ENCODE measurements at regions not wholly inside any gene's neighbourhood (a gene's known extent, or its start where the extent isn't known, plus 50 kb on each side); places are given as distances from the start of the nearest gene placed in this dataset.

DNA sequence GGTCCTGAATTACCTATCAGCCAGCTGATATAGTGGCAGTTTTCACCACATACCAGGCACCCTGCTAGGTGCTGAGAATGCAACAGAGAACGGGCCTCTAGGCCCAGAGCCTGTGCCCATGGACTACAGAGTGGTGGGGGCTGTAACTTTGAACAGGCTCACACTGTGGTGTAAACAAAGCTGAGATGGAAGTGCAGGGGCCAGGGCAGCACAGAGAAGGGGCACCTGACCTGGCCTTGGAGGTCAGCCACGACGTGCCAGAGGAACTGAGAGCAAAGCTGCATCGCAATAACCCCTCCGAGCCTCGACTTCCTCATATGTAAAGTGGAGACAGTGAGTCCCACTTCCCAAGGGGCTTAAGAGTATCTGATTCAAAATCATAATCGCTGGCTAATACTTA, 105.8 kb downstream of the MAFB start:
- Histone ChIP-seq H4K91ac (ENCODE audit: low read depth, low read length, poor library complexity) (no peak overlapping the region), H4K8ac (ENCODE audit: low read depth, low read length) (no peak overlapping the region), H3K4ac (ENCODE audit: low read length) (no peak overlapping the region), H2AK5ac (ENCODE audit: low read depth, low read length) (no peak overlapping the region), H3K9ac (ENCODE audit: low read depth, low read length, poor library complexity) (no peak overlapping the region), H3K36me3 (replicated peaks in 1 of 2; ENCODE audit: control insufficient read depth in 2 of 2, insufficient read depth in 2 of 2, low read length in 2 of 2) (no peaks in the 10 kb centered on the region), H3K14ac (ENCODE audit: low read length) (no peak overlapping the region), H2BK15ac (ENCODE audit: low read length) (no peak overlapping the region), H3K9me3 (replicated peaks in 1 of 2; ENCODE audit: control insufficient read depth in 2 of 2, insufficient read depth in 1 of 2, low read depth in 1 of 2, low read length in 2 of 2) (no peaks in the 10 kb centered on the region), H3K4me1 (ENCODE audit: control insufficient read depth in 2 of 2, insufficient read depth in 1 of 2, low read depth in 1 of 2, low read length in 2 of 2) (no peaks in the 10 kb centered on the region), H3K18ac (ENCODE audit: low read length) (no peak overlapping the region), H2AFZ (ENCODE audit: low read length) (no peak overlapping the region), H3K4me2 (ENCODE audit: insufficient read depth, low read length, poor library complexity, severe bottlenecking) (no peak overlapping the region), H3K79me1 (ENCODE audit: low read depth, low read length) (no peaks in the 10 kb centered on the region), H3K27ac (replicated peaks; ENCODE audit: low read length) (no peak overlapping the region), H3K23ac (ENCODE audit: low read depth, low read length, poor library complexity) (no peak overlapping the region), H3K27me3 (ENCODE audit: control insufficient read depth in 3 of 3, insufficient read depth in 3 of 3, low read depth in 1 of 3, low read length in 3 of 3) (no peaks in the 10 kb centered on the region), H3K4me3 (ENCODE audit: low read length in 2 of 2) (no peak overlapping the region), H2BK120ac (ENCODE audit: low read depth, low read length) (no peak overlapping the region), H2BK12ac (ENCODE audit: low read length) (no peak overlapping the region), H2BK5ac (ENCODE audit: low read length) (no peak overlapping the region)
- DNase-seq (ENCODE audit: low spot score): no peak
- WGBS, 2 donors (ENCODE audit: extremely low coverage in 2 of 2, insufficient read length in 2 of 2, insufficient replicate concordance in 1 of 2): no CpG with 5 or more reads among the region's 7 CpGs

DNA sequence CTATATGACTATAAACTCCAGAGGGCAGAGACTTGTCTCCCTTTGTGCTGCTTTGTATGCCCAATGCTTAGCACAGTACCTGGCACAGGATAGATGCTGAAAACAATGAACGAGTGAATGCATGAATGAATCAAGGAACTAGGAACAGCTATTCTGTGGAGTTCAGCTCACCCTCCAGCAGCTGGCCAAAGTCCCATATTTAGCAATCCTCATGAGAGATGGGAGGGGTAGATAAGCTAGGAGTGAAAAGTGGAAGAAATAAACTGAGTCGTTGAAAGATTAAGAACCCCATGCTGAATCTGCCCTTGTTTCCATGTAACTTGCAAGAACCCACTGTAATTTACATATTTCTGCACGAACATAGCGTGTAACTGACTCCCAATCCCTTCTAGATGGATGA, 106.5 kb downstream of the MAFB start:
- WGBS, 2 donors (ENCODE audit: extremely low coverage in 2 of 2, insufficient read length in 2 of 2, insufficient replicate concordance in 1 of 2): no CpG with 5 or more reads among the region's 4 CpGs
- Histone ChIP-seq H2BK5ac (ENCODE audit: low read length) (no peak overlapping the region), H3K4me2 (ENCODE audit: insufficient read depth, low read length, poor library complexity, severe bottlenecking) (no peak overlapping the region), H2BK120ac (ENCODE audit: low read depth, low read length) (no peak overlapping the region), H3K9ac (ENCODE audit: low read depth, low read length, poor library complexity) (no peak overlapping the region), H3K27me3 (ENCODE audit: control insufficient read depth in 3 of 3, insufficient read depth in 3 of 3, low read depth in 1 of 3, low read length in 3 of 3) (no peaks in the 10 kb centered on the region), H3K18ac (ENCODE audit: low read length) (no peak overlapping the region), H3K4ac (ENCODE audit: low read length) (no peak overlapping the region), H3K27ac (replicated peaks; ENCODE audit: low read length) (no peak overlapping the region), H2BK15ac (ENCODE audit: low read length) (no peak overlapping the region), H3K14ac (ENCODE audit: low read length) (no peak overlapping the region), H3K4me1 (ENCODE audit: control insufficient read depth in 2 of 2, insufficient read depth in 1 of 2, low read depth in 1 of 2, low read length in 2 of 2) (no peaks in the 10 kb centered on the region), H4K8ac (ENCODE audit: low read depth, low read length) (no peak overlapping the region), H3K4me3 (ENCODE audit: low read length in 2 of 2) (no peak overlapping the region), H2AFZ (ENCODE audit: low read length) (no peak overlapping the region), H3K79me1 (ENCODE audit: low read depth, low read length) (no peaks in the 10 kb centered on the region), H3K36me3 (replicated peaks in 1 of 2; ENCODE audit: control insufficient read depth in 2 of 2, insufficient read depth in 2 of 2, low read length in 2 of 2) (no peaks in the 10 kb centered on the region), H2AK5ac (ENCODE audit: low read depth, low read length) (no peak overlapping the region), H3K9me3 (replicated peaks in 1 of 2; ENCODE audit: control insufficient read depth in 2 of 2, insufficient read depth in 1 of 2, low read depth in 1 of 2, low read length in 2 of 2) (no peaks in the 10 kb centered on the region), H3K23ac (ENCODE audit: low read depth, low read length, poor library complexity) (no peak overlapping the region), H2BK12ac (ENCODE audit: low read length) (no peak overlapping the region), H4K91ac (ENCODE audit: low read depth, low read length, poor library complexity) (no peak overlapping the region)
- no peak for DNase-seq (ENCODE audit: low spot score)

DNA sequence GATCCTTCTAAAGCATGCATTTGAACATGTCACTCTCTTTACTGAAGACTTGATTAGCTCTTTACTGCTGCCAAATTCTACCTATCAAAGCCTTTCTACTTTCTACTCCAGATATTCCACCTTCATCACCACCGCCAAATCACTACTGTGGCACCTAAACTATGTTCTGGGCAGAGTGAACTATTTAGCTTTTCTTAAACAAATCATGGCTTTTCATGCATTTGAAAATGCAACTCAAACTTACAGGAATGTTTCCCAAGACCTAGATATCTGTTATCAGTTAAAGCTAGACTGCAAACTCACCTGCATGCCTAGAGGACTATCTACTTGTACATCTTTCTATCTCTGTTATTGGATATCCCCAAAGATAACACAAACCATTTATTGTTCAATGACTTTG, 109.3 kb downstream of the MAFB start:
- Histone ChIP-seq H3K9ac (ENCODE audit: low read depth, low read length, poor library complexity) (no peak overlapping the region), H3K36me3 (replicated peaks in 1 of 2; ENCODE audit: control insufficient read depth in 2 of 2, insufficient read depth in 2 of 2, low read length in 2 of 2) (no peaks in the 10 kb centered on the region), H3K18ac (ENCODE audit: low read length) (no peak overlapping the region), H3K27ac (replicated peaks; ENCODE audit: low read length) (no peak overlapping the region), H3K4me2 (ENCODE audit: insufficient read depth, low read length, poor library complexity, severe bottlenecking) (no peak overlapping the region), H3K79me1 (ENCODE audit: low read depth, low read length) (no peaks in the 10 kb centered on the region), H2BK12ac (ENCODE audit: low read length) (no peak overlapping the region), H2BK5ac (ENCODE audit: low read length) (no peak overlapping the region), H3K14ac (ENCODE audit: low read length) (no peak overlapping the region), H3K4me1 (ENCODE audit: control insufficient read depth in 2 of 2, insufficient read depth in 1 of 2, low read depth in 1 of 2, low read length in 2 of 2) (no peaks in the 10 kb centered on the region), H2BK120ac (ENCODE audit: low read depth, low read length) (no peak overlapping the region), H2AFZ (ENCODE audit: low read length) (no peak overlapping the region), H3K4ac (ENCODE audit: low read length) (no peak overlapping the region), H4K91ac (ENCODE audit: low read depth, low read length, poor library complexity) (no peak overlapping the region), H3K4me3 (ENCODE audit: low read length in 2 of 2) (no peak overlapping the region), H2BK15ac (ENCODE audit: low read length) (no peak overlapping the region), H2AK5ac (ENCODE audit: low read depth, low read length) (no peak overlapping the region), H4K8ac (ENCODE audit: low read depth, low read length) (no peak overlapping the region), H3K23ac (ENCODE audit: low read depth, low read length, poor library complexity) (no peak overlapping the region), H3K27me3 (ENCODE audit: control insufficient read depth in 3 of 3, insufficient read depth in 3 of 3, low read depth in 1 of 3, low read length in 3 of 3) (no peaks in the 10 kb centered on the region), H3K9me3 (replicated peaks in 1 of 2; ENCODE audit: control insufficient read depth in 2 of 2, insufficient read depth in 1 of 2, low read depth in 1 of 2, low read length in 2 of 2) (no peaks in the 10 kb centered on the region)
- WGBS, 2 donors (ENCODE audit: extremely low coverage in 2 of 2, insufficient read length in 2 of 2, insufficient replicate concordance in 1 of 2): no CpG with 5 or more reads among the region's 1 CpG
- DNase-seq (ENCODE audit: low spot score): no peak

DNA sequence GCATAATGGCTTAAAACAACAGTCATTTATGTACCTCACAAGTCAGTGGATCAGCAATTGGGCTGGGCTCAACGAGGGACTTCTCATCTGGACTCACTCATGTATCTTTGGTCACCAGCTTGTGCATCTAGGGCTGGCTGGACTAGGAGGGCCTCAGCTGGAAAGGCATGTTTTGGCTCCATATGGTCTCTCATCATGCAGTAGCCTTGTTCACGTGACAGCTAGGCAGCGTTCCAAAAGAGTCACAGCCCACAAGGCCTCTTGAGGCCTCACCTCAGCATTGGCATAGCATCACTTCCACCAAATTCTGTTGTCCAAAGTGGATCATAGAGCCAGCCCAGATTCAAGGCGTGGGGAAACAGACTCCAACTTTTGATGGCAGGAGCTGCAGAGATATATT, 110.1 kb downstream of the MAFB start:
- no peak for DNase-seq (ENCODE audit: low spot score)
- H3K79me1 ChIP-seq (ENCODE audit: low read depth, low read length): no peaks in the 10 kb centered on the region
- H3K4ac ChIP-seq (ENCODE audit: low read length): no peak overlapping the region
- H2AK5ac ChIP-seq (ENCODE audit: low read depth, low read length): no peak overlapping the region
- no peak overlapping the region for H3K27ac ChIP-seq (replicated peaks; ENCODE audit: low read length)
- no peak overlapping the region for H3K4me3 ChIP-seq (ENCODE audit: low read length in 2 of 2)
- no peak overlapping the region for H3K23ac ChIP-seq (ENCODE audit: low read depth, low read length, poor library complexity)
- H2BK5ac ChIP-seq (ENCODE audit: low read length): no peak overlapping the region
- H3K4me2 ChIP-seq (ENCODE audit: insufficient read depth, low read length, poor library complexity, severe bottlenecking): no peak overlapping the region
- no peak overlapping the region for H4K91ac ChIP-seq (ENCODE audit: low read depth, low read length, poor library complexity)
- no peak overlapping the region for H2AFZ ChIP-seq (ENCODE audit: low read length)
- H3K9ac ChIP-seq (ENCODE audit: low read depth, low read length, poor library complexity): no peak overlapping the region
- H2BK15ac ChIP-seq (ENCODE audit: low read length): no peak overlapping the region
- no CpG with 5 or more reads among the region's 4 CpGs for WGBS, 2 donors (ENCODE audit: extremely low coverage in 2 of 2, insufficient read length in 2 of 2, insufficient replicate concordance in 1 of 2)
- no peak overlapping the region for H4K8ac ChIP-seq (ENCODE audit: low read depth, low read length)
- H3K18ac ChIP-seq (ENCODE audit: low read length): no peak overlapping the region
- H3K14ac ChIP-seq (ENCODE audit: low read length): no peak overlapping the region
- no peak overlapping the region for H2BK120ac ChIP-seq (ENCODE audit: low read depth, low read length)
- no peaks in the 10 kb centered on the region for H3K36me3 ChIP-seq (replicated peaks in 1 of 2; ENCODE audit: control insufficient read depth in 2 of 2, insufficient read depth in 2 of 2, low read length in 2 of 2)
- H2BK12ac ChIP-seq (ENCODE audit: low read length): no peak overlapping the region
- no peaks in the 10 kb centered on the region for H3K9me3 ChIP-seq (replicated peaks in 1 of 2; ENCODE audit: control insufficient read depth in 2 of 2, insufficient read depth in 1 of 2, low read depth in 1 of 2, low read length in 2 of 2)
- H3K4me1 ChIP-seq (ENCODE audit: control insufficient read depth in 2 of 2, insufficient read depth in 1 of 2, low read depth in 1 of 2, low read length in 2 of 2): no peaks in the 10 kb centered on the region
- no peaks in the 10 kb centered on the region for H3K27me3 ChIP-seq (ENCODE audit: control insufficient read depth in 3 of 3, insufficient read depth in 3 of 3, low read depth in 1 of 3, low read length in 3 of 3)

All from neuronal stem cell (in vitro differentiated cells).